ENCODE measurements at regions not wholly inside any gene's neighbourhood (a gene's known extent, or its start where the extent isn't known, plus 50 kb on each side); places are given as distances from the start of the nearest gene placed in this dataset.
"Not testable (repeated sequence)": the region's sequence is repeated elsewhere in the genome, so short reads cannot be mapped to it uniquely, and the experiment has no call there.

DNA sequence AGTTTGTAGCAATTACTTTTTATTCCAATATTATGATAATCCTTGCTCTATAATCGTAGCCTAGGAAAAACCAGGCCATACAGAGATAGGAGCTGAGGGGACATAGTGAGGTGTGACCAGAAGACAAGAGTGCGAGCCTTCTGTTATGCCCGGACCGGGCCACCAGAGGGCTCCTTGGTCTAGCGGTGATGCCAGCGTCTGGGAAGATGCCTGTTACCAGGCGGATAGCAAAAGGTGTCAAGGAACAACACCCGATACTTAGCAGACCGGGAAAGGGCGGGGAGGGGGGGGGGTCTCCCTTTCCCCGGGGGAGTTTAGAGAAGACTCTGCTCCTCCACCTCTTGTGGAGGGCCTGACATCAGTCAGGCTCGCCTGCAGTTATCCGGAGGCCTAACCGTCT is 67.1 kb upstream of the MUC20 start:
- peak in 1 of 2 donors; percentile 37 for DNase-seq

DNA sequence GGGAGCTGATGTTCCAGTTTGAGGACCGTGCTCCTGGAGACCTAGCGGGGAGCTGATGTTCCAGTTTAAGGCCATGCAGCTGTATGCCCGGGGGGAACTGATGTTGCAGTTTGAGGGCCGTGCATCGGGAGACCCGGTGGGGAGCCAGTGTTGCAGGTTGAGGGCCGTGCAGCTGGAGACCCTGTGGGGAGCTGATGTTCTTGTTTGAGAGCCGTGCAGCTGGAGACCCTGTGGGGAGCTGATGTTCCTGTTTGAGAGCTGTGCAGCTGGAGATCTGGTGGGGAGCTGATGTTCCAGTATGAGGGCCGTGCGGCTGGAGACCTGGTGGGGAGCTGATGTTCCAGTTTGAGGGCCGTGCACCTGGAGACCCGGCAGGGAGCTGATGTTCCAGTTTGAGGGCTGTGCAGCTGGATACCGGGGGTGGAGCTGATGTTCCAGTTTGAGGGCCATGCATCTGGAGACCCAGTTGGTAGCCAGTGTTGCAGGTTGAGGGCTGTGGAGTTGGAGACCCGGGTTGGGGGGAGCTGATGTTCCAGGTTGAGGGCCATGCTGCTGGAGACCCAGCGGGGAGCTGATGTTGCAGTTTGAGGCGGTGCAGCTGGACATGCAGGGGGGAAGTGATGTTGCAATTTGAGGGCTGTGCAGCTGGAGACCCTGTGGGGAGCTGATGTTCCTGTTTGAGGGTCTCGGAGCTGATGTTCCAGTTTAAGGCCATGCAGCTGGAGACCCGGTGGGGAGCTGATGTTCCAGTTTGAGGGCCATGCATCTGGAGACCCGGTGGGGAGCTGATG is 64.4 kb upstream of the APOD start:
- intact Hi-C loops (cut with DNase I; ENCODE audit: low total_unique reads); DNase-seq; H3K4me1 ChIP-seq; H3K36me3 ChIP-seq; H3K27ac ChIP-seq; H3K4me3 ChIP-seq; H3K9me3 ChIP-seq; H3K27me3 ChIP-seq: not testable (repeated sequence)
- 87 to 96% (median 94%) methylated on average over 15 to 19 of the region's 19 CpGs for WGBS, 5 donors

More for the DNA sequence above, 67.1 kb upstream of the MUC20 start:
- whole genome bisulfite sequencing, 5 donors, result 0 to 3% (median 1%) methylated on average over 3 to 11 of the region's 14 CpGs; no CpG with 5 or more reads in 1 of the 5 donors
- intact Hi-C loops (cut with DNase I; ENCODE audit: low total_unique reads); H3K27ac ChIP-seq; H3K27me3 ChIP-seq; H3K4me3 ChIP-seq; H3K36me3 ChIP-seq; H3K9me3 ChIP-seq: not testable (repeated sequence)
- peak in 1 of 3 donors; percentile 36 for TF ChIP-seq POLR2AphosphoS5 (IDR thresholded peaks at IDR 0.05)
- H3K4me1 ChIP-seq, result peaks cover 0 to 14% (median 2%) of the 10 kb centered on the region in 4 donors

GRCh38 chr3:195645872-195646271 is 62.1 kb upstream of the APOD start:
- H3K4me3 ChIP-seq; H3K4me1 ChIP-seq; H3K27ac ChIP-seq; intact Hi-C loops (cut with DNase I; ENCODE audit: low total_unique reads); H3K9me3 ChIP-seq; H3K27me3 ChIP-seq; DNase-seq; H3K36me3 ChIP-seq: not testable (repeated sequence)
- 87 to 91% (median 91%) methylated on average over 6 to 8 of the region's 8 CpGs for WGBS, 5 donors

GRCh38 chr3:195643245-195643644 is 59.5 kb upstream of the APOD start:
- H3K27me3 ChIP-seq; intact Hi-C loops (cut with DNase I; ENCODE audit: low total_unique reads); H3K4me1 ChIP-seq; H3K4me3 ChIP-seq; DNase-seq; H3K9me3 ChIP-seq; H3K27ac ChIP-seq; H3K36me3 ChIP-seq: not testable (repeated sequence)
- 78 to 86% (median 83%) methylated on average over 8 to 11 of the region's 11 CpGs for WGBS, 5 donors

GRCh38 chr3:195642311-195642710 is 58.6 kb upstream of the APOD start:
- 80 to 91% (median 85%) methylated on average over 10 to 15 of the region's 15 CpGs for WGBS, 5 donors
- H3K4me3 ChIP-seq; intact Hi-C loops (cut with DNase I; ENCODE audit: low total_unique reads); H3K36me3 ChIP-seq; H3K9me3 ChIP-seq; H3K27me3 ChIP-seq; H3K4me1 ChIP-seq; H3K27ac ChIP-seq; DNase-seq: not testable (repeated sequence)

DNA sequence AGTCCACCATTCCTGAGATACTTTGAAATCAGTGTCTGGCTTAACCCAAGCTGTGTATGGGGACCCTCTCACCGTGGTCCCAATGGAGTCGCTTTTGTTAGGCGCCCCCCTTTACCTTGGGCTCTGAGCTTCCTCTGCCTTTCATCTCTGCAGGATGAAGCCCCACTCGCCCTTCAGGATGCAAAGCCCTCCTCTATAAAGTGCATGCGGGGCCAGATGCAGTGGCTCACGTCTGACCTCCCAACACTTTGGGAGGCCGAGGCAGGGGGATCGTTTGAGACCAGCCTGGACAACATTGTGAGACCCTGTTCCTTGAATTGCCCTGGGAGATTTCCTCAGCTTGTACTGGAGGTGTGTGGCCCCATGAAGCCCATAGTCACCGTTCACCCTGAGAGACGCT is 54.7 kb upstream of the APOD start:
- DNase-seq; H3K27me3 ChIP-seq; H3K27ac ChIP-seq; H3K4me3 ChIP-seq; H3K36me3 ChIP-seq; H3K9me3 ChIP-seq; intact Hi-C loops (cut with DNase I; ENCODE audit: low total_unique reads); H3K4me1 ChIP-seq: not testable (repeated sequence)
- WGBS, 5 donors, result 87 to 97% (median 94%) methylated on average over 3 to 9 of the region's 10 CpGs

GRCh38 chr3:195637473-195638233 is 53.9 kb upstream of the APOD start:
- intact Hi-C loops (cut with DNase I; ENCODE audit: low total_unique reads); H3K4me3 ChIP-seq; H3K9me3 ChIP-seq; H3K36me3 ChIP-seq; DNase-seq; H3K27ac ChIP-seq; H3K4me1 ChIP-seq; H3K27me3 ChIP-seq: not testable (repeated sequence)
- 69 to 83% (median 78%) methylated on average over 14 to 15 of the region's 15 CpGs for WGBS, 5 donors

GRCh38 chr3:195637011-195637410 is 53.3 kb upstream of the APOD start:
- not testable (repeated sequence) for DNase-seq
- 55 to 83% (median 80%) methylated on average over 4 to 6 of the region's 7 CpGs for WGBS, 5 donors

DNA sequence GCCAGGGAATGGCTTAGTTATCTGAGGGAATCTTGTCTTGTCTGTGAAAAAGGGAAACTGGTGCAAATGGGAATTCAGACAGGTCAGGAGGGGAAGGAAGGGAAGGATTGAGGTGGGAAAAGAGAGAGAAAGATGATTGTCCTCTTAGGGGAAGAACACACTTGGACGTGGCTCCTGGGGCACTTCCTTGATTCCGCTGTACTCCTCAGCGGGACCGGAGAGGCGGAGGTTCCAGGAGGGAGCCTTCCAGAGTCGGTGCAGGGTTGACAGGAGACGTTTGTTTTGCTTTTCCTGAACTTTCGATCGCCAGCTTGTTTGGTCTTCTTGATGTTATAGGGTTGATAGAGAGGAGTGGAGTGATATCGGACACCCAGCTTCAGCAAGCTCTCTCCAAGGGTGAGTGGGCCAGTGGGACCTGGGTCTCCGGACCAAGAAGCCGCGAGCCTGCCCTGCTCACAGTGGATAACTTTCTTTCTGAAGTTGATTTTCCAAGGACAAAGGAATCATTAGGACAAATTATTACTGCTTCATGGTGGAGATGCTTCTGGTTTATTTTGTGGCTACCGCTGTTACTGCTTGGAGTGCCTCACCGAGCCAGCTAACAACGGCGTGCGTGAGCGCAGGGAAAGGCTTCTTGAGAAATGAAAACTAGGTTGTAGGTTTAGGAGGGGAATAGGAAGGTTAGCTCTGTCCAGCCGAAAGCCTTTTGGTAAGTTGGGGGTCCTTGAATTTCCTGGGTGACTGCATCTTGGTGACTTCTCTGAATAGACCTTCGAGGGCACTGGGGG is 52.4 kb upstream of the APOD start:
- intact Hi-C loops (cut with DNase I; ENCODE audit: low total_unique reads); H3K9me3 ChIP-seq; DNase-seq; H3K4me1 ChIP-seq; H3K36me3 ChIP-seq; H3K27me3 ChIP-seq: not testable (repeated sequence)
- WGBS, 5 donors, result 26 to 60% (median 46%) methylated on average over 10 to 19 of the region's 21 CpGs
- peak overlapping the region in 3 of 5 donors; percentile 12 to 48 (median 38) for H3K27ac ChIP-seq
- H3K4me3 ChIP-seq, result peak overlapping the region in 2 of 4 donors; percentile 23 to 44

More at GRCh38 chr3:195637011-195637410, 53.3 kb upstream of the APOD start:
- H3K4me1 ChIP-seq; H3K4me3 ChIP-seq; intact Hi-C loops (cut with DNase I; ENCODE audit: low total_unique reads); H3K27me3 ChIP-seq; H3K9me3 ChIP-seq; H3K27ac ChIP-seq; H3K36me3 ChIP-seq: not testable (repeated sequence)

DNA sequence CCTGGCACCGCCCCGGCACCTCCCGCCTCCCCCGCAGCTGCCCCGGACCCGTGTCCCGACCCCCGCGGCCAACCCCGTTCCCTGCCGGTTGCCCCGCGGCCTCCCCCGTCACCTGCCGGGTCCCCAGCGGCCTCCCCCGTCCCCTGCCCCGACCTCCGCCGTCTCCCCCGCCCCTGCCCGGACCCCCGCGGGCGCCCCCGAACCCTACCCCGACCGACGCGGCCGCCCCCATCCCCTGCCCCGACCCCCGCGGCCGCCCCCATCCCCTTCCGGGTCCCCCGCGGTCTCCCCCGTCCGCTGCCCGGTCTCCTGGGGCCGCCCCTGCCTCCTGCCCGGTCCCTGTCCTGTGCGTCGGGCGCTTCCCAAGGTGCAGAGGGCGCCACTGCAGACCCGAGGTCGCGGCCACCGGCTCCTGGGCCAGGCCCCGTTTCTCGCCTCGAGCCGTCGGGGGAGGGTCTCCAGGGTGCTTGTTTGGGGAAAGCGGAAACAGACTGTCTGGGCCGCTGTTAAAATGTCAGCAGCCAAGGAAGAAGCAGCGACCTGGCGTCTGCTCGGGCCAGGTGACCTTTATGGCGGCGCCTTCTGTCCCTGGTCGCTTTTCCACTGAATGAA is 51.6 kb upstream of the APOD start:
- Histone ChIP-seq H3K27ac (peak overlapping the region in 3 of 5 donors; percentile 38 to 73 (median 73)), H3K4me3 (peak overlapping the region in 3 of 4 donors; percentile 28 to 44 (median 31))
- DNase-seq; H3K27me3 ChIP-seq; H3K9me3 ChIP-seq; intact Hi-C loops (cut with DNase I; ENCODE audit: low total_unique reads); H3K36me3 ChIP-seq; H3K4me1 ChIP-seq: not testable (repeated sequence)
- 0 to 5% (median 1%) methylated on average over 4 to 14 of the region's 64 CpGs; no CpG with 5 or more reads in 1 of the 5 donors for WGBS, 5 donors

Data from stomach (tissue), 8 donors.